H9 (cell line): ENCODE measurements at regions not wholly inside any gene's neighbourhood (a gene's known extent, or its start where the extent isn't known, plus 50 kb on each side); places are given as distances from the start of the nearest gene placed in this dataset.

Experiments
- DNase-seq: peaks from one replicate; pipeline ENCODE4 v3.0.0-alpha.2; 2017
- H2AFZ ChIP-seq: one replicate; pipeline ENCODE4 v1.6.1; 2013; ENCODE audit warnings: mild to moderate bottlenecking, low read length, control low read depth, moderate library complexity
- H2AK5ac ChIP-seq: 2 replicates; pipeline ENCODE4 v1.6.1; 2013; ENCODE audit warnings: low read length, control low read depth, mixed read lengths; ENCODE audit not compliant: insufficient read length
- H2BK120ac ChIP-seq: one replicate; pipeline ENCODE4 v1.6.1; 2013; ENCODE audit warnings: low read depth, mild to moderate bottlenecking, low read length, control low read depth, inconsistent platforms; ENCODE audit not compliant: poor library complexity, severe bottlenecking
- H2BK12ac ChIP-seq: 2 replicates; pipeline ENCODE4 v1.6.1; 2013; ENCODE audit warnings: low read length, control low read depth, mixed read lengths, low read depth; ENCODE audit not compliant: insufficient read length
- H2BK15ac ChIP-seq: 2 replicates; pipeline ENCODE4 v1.6.1; 2013; ENCODE audit warnings: low read depth, low read length, control low read depth
- H2BK20ac ChIP-seq: one replicate; pipeline ENCODE4 v1.6.1; 2013; ENCODE audit warnings: low read depth, mild to moderate bottlenecking, low read length, control low read depth, inconsistent platforms; ENCODE audit not compliant: poor library complexity, severe bottlenecking
- H2BK5ac ChIP-seq: 2 replicates; pipeline ENCODE4 v1.6.1; 2013; ENCODE audit warnings: low read length, control low read depth, mixed read lengths; ENCODE audit not compliant: insufficient read length
- H3K14ac ChIP-seq: 2 replicates; pipeline ENCODE4 v1.6.1; 2013; ENCODE audit warnings: low read length, control low read depth; ENCODE audit not compliant: insufficient read depth
- H3K18ac ChIP-seq: 2 replicates; pipeline ENCODE4 v1.6.1; 2013; ENCODE audit warnings: low read depth, mild to moderate bottlenecking, mixed read lengths, low read length, control low read depth; ENCODE audit not compliant: insufficient read length
- H3K23ac ChIP-seq: 2 replicates; pipeline ENCODE4 v1.6.1; 2013; ENCODE audit warnings: low read length, control low read depth, mixed read lengths, low read depth; ENCODE audit not compliant: insufficient read length
- H3K23me2 ChIP-seq: 2 replicates; pipeline ENCODE4 v1.6.1; 2013; ENCODE audit warnings: low read depth, mild to moderate bottlenecking, mixed read lengths, low read length, control low read depth; ENCODE audit not compliant: insufficient read length, poor library complexity, severe bottlenecking
- H3K27ac ChIP-seq: 2 replicates; pipeline ENCODE4 v1.5.1; 2013; ENCODE audit warnings: low read length, control low read depth, mixed read lengths, low read depth; ENCODE audit not compliant: insufficient read length
- H3K27me3 ChIP-seq: 2 replicates; pipeline ENCODE4 v1.6.1; 2013; ENCODE audit warnings: low read length, control low read depth, inconsistent platforms; ENCODE audit not compliant: insufficient read depth
- H3K4ac ChIP-seq: 2 replicates; pipeline ENCODE4 v1.6.1; 2013; ENCODE audit warnings: low read depth, mild to moderate bottlenecking, control low read depth, inconsistent platforms, low read length, moderate library complexity
- H3K4me1 ChIP-seq: 2 replicates; pipeline ENCODE4 v1.6.1; 2013; ENCODE audit warnings: low read length, control low read depth, inconsistent platforms; ENCODE audit not compliant: insufficient read depth
- H3K4me2 ChIP-seq: 2 replicates; pipeline ENCODE4 v1.6.1; 2013; ENCODE audit warnings: low read length, control low read depth, mixed read lengths; ENCODE audit not compliant: insufficient read length, insufficient read depth
- H3K56ac ChIP-seq: 2 replicates; pipeline ENCODE4 v1.6.1; 2013; ENCODE audit warnings: low read depth, mild to moderate bottlenecking, mixed read lengths, low read length, control low read depth; ENCODE audit not compliant: insufficient read length
- H3K79me1 ChIP-seq: 2 replicates; pipeline ENCODE4 v1.6.1; 2013; ENCODE audit warnings: low read depth, mild to moderate bottlenecking, moderate library complexity, low read length, control low read depth, inconsistent platforms; ENCODE audit not compliant: insufficient read depth, poor library complexity, severe bottlenecking
- H3K79me2 ChIP-seq: 2 replicates; pipeline ENCODE4 v1.6.1; 2013; ENCODE audit warnings: low read length, control low read depth, inconsistent platforms; ENCODE audit not compliant: insufficient read depth
- H3K9ac ChIP-seq: 2 replicates; pipeline ENCODE4 v1.6.1; 2013; ENCODE audit warnings: low read length, control low read depth, mixed read lengths; ENCODE audit not compliant: insufficient read length; ENCODE audit errors: extremely low read depth
- H3K9me3 ChIP-seq: one replicate; pipeline ENCODE4 v1.6.1; 2013; ENCODE audit warnings: low read depth, low read length, inconsistent platforms; ENCODE audit not compliant: control insufficient read depth
- H3T11ph ChIP-seq: one replicate; pipeline ENCODE4 v1.6.1; 2013; ENCODE audit warnings: mild to moderate bottlenecking, low read length, control low read depth, inconsistent platforms
- H4K20me1 ChIP-seq: one replicate; pipeline ENCODE4 v1.6.1; 2013; ENCODE audit not compliant: control insufficient read depth, insufficient read length, insufficient read depth
- H4K5ac ChIP-seq: 2 replicates; pipeline ENCODE4 v1.6.1; 2013; ENCODE audit warnings: low read depth, mild to moderate bottlenecking, mixed read lengths, low read length, control low read depth; ENCODE audit not compliant: insufficient read length
- H4K8ac ChIP-seq: replicated peaks from 2 replicates; pipeline ENCODE4 v1.6.1; 2013; ENCODE audit warnings: low read length, control low read depth, mixed read lengths, low read depth; ENCODE audit not compliant: insufficient read length
- H4K91ac ChIP-seq: 2 replicates; pipeline ENCODE4 v1.6.1; 2013; ENCODE audit warnings: low read depth, mild to moderate bottlenecking, moderate library complexity, mixed read lengths, low read length, control low read depth; ENCODE audit not compliant: insufficient read length
- H3K27ac Mint-ChIP-seq, 3 experiments: 2 replicates in 2 of 3; 3 replicates in 1 of 3; pipeline ENCODE4 v1.8.0; 2020 to 2021; ENCODE audit warnings: mixed read lengths in 3 of 3, mild to moderate bottlenecking in 1 of 3, moderate library complexity in 1 of 3
- H3K27me3 Mint-ChIP-seq: 2 replicates; pipeline ENCODE4 v1.8.0; 2021; ENCODE audit warnings: low read depth, mild to moderate bottlenecking, moderate library complexity, mixed read lengths
- H3K36me3 Mint-ChIP-seq, 3 experiments: 2 replicates in 2 of 3; 3 replicates in 1 of 3; pipeline ENCODE4 v1.8.0; 2020 to 2021; ENCODE audit warnings: low read depth in 3 of 3, mixed read lengths in 3 of 3; ENCODE audit not compliant: insufficient read depth in 1 of 3
- H3K4me1 Mint-ChIP-seq, 2 experiments: 2 replicates each; pipeline ENCODE4 v1.8.0; 2020; ENCODE audit warnings: mixed read lengths in 2 of 2
- H3K4me3 Mint-ChIP-seq, 2 experiments: 2 replicates in 1 of 2; 3 replicates in 1 of 2; pipeline ENCODE4 v1.8.0; 2020 to 2021; ENCODE audit warnings: mild to moderate bottlenecking in 2 of 2, mixed read lengths in 2 of 2, moderate library complexity in 1 of 2
- H3K9me3 Mint-ChIP-seq, 2 experiments: 2 replicates in 1 of 2; 3 replicates in 1 of 2; pipeline ENCODE4 v1.8.0; 2020; ENCODE audit warnings: mild to moderate bottlenecking in 2 of 2, mixed read lengths in 2 of 2, moderate library complexity in 1 of 2
- WGBS: extraction: QIAGEN DNeasy Blood & Tissue Kit; methylation state at CpG from one replicate; pipeline ENCODE4 v1.1.7; 2013; ENCODE audit warnings: missing lambda C conversion rate, low lambda C conversion rate, mixed read lengths; ENCODE audit not compliant: insufficient read length; ENCODE audit errors: extremely low coverage; 5-methylcytosine and 5-hydroxymethylcytosine counted together
- TF ChIP-seq, protein P1 (sequence below): fragments of 200-600 bp; sonication (generic); conservative IDR thresholded peaks from 3 replicates; pipeline ENCODE4 v1.8.0; 2021; ENCODE audit warnings: antibody characterized with exemption, mild to moderate bottlenecking

- Histone ChIP-seq H3K9ac (no peak overlapping the region), H3T11ph (no peak overlapping the region), H2AK5ac (no peak overlapping the region), H2BK20ac (no peak overlapping the region), H3K4ac (no peak overlapping the region), H2BK15ac (no peak overlapping the region), H3K4me2 (no peak overlapping the region), H4K20me1 (no peaks in the 10 kb centered on the region), H3K9me3 (no peaks in the 10 kb centered on the region), H2BK12ac (no peak overlapping the region), H3K56ac (no peak overlapping the region), H4K5ac (no peak overlapping the region), H2AFZ (no peak overlapping the region), H2BK120ac (no peak overlapping the region), H3K27me3 (no peaks in the 10 kb centered on the region), H3K79me2 (no peaks in the 10 kb centered on the region), H3K27ac (no peak overlapping the region), H3K4me1 (no peaks in the 10 kb centered on the region), H4K91ac (no peak overlapping the region), H3K79me1 (no peaks in the 10 kb centered on the region), H3K18ac (no peak overlapping the region), H3K14ac (no peak overlapping the region), H2BK5ac (no peak overlapping the region), H3K23ac (no peak overlapping the region), H4K8ac (no peak overlapping the region), H3K23me2 (no peaks in the 10 kb centered on the region)
- Mint-ChIP-seq H3K4me1 (no peaks in the 10 kb centered on the region), H3K27me3 (no peaks in the 10 kb centered on the region), H3K9me3 (no peaks in the 10 kb centered on the region), H3K4me3 (no peak overlapping the region), H3K36me3 (no peaks in the 10 kb centered on the region; a peak in 1 of 7 replicates), H3K27ac (no peak overlapping the region)
- no CpG with 5 or more reads among the region's 2 CpGs for WGBS
- TF ChIP-seq, protein P1, sequence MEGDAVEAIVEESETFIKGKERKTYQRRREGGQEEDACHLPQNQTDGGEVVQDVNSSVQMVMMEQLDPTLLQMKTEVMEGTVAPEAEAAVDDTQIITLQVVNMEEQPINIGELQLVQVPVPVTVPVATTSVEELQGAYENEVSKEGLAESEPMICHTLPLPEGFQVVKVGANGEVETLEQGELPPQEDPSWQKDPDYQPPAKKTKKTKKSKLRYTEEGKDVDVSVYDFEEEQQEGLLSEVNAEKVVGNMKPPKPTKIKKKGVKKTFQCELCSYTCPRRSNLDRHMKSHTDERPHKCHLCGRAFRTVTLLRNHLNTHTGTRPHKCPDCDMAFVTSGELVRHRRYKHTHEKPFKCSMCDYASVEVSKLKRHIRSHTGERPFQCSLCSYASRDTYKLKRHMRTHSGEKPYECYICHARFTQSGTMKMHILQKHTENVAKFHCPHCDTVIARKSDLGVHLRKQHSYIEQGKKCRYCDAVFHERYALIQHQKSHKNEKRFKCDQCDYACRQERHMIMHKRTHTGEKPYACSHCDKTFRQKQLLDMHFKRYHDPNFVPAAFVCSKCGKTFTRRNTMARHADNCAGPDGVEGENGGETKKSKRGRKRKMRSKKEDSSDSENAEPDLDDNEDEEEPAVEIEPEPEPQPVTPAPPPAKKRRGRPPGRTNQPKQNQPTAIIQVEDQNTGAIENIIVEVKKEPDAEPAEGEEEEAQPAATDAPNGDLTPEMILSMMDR = no peak
- no peak for DNase-seq
These were observed 720.8 kb upstream of the FLRT2 start for GRCh38 chr14:84809158-84809557.
